Vagina (tissue), 2 donors: ENCODE measurements at regions not wholly inside any gene's neighbourhood (a gene's known extent, or its start where the extent isn't known, plus 50 kb on each side); places are given as distances from the start of the nearest gene placed in this dataset.

Source experiments
- DNase-seq, 2 donors: peaks; one replicate each; pipeline ENCODE4 v3.0.0-alpha.2; 2017; ENCODE audit errors: extremely low spot score in 2 of 2
- H3K27ac ChIP-seq: fragments of 200-600 bp; sonication (generic); one replicate; pipeline ENCODE4 v1.5.1; 2019
- H3K27me3 ChIP-seq: fragments of 200-600 bp; sonication (generic); one replicate; pipeline ENCODE4 v1.5.1; 2019
- H3K36me3 ChIP-seq, 2 donors: fragments of 200-600 bp; sonication (generic); one replicate each; pipeline ENCODE4 v1.5.1; 2017 to 2019
- H3K4me1 ChIP-seq: fragments of 200-600 bp; sonication (generic); one replicate; pipeline ENCODE4 v1.5.1; 2019
- H3K4me3 ChIP-seq, 2 donors: fragments of 200-600 bp; sonication (generic); 1 replicate in 1 of 2; 2 replicates in 1 of 2; pipeline ENCODE4 v1.5.1; 2016 to 2019
- H3K9me3 ChIP-seq: fragments of 200-600 bp; sonication (generic); one replicate; pipeline ENCODE4 v1.5.1; 2019
- CTCF ChIP-seq, 3 experiments: fragments of 450-650 bp in 2 of 3; fragments of 200-600 bp in 1 of 3; sonication (generic) in 1 of 3; IDR thresholded peaks; one replicate each; pipeline ENCODE4 v1.5.1; 2017 to 2019; ENCODE audit warnings: antibody characterized with exemption in 3 of 3, mild to moderate bottlenecking in 2 of 3, moderate library complexity in 2 of 3
- POLR2A ChIP-seq, 2 donors: fragments of 450-650 bp; IDR thresholded peaks; one replicate each; pipeline ENCODE4 v1.6.1; 2017; ENCODE audit warnings: antibody characterized with exemption in 2 of 2, mild to moderate bottlenecking in 2 of 2, moderate library complexity in 2 of 2
- POLR2AphosphoS5 ChIP-seq, 2 donors: sonication (generic); formaldehyde crosslinking; IDR thresholded peaks; one replicate each; pipeline ENCODE4 v1.9.0; 2017; ENCODE audit warnings: antibody characterized with exemption in 2 of 2, mild to moderate bottlenecking in 2 of 2, low read depth in 1 of 2; ENCODE audit not compliant: insufficient read depth in 1 of 2
- intact Hi-C: fragments of 100-400 bp; cut with DNase I; formaldehyde crosslinking; loops from one replicate; pipeline ENCODE4 v1.15.1; 2023

- H3K36me3 ChIP-seq = no peaks in the 10 kb centered on the region
- DNase-seq = no peak
- no peak overlapping the region for H3K4me3 ChIP-seq
- intact Hi-C loops = no loop called here
- H3K27ac ChIP-seq = no peak overlapping the region
- no peak for TF ChIP-seq POLR2AphosphoS5 (IDR thresholded peaks at IDR 0.05; ENCODE audit: insufficient read depth in 1 of 2, low read depth in 1 of 2)
- no peak for TF ChIP-seq POLR2A (IDR thresholded peaks at IDR 0.05)
- TF ChIP-seq CTCF (IDR thresholded peaks at IDR 0.05) = no peak
- no peaks in the 10 kb centered on the region for H3K27me3 ChIP-seq
- peaks cover 8% of the 10 kb centered on the region for H3K4me1 ChIP-seq
- no peaks in the 10 kb centered on the region for H3K9me3 ChIP-seq
Measured at GRCh38 chr3:64992530-64993285, 304.9 kb upstream of the ADAMTS9 start.

GRCh38 chr3:64988188-64988587 is 300.4 kb upstream of the ADAMTS9 start:
- no peaks in the 10 kb centered on the region for H3K27me3 ChIP-seq
- TF ChIP-seq CTCF (IDR thresholded peaks at IDR 0.05) (no peak), POLR2AphosphoS5 (IDR thresholded peaks at IDR 0.05; ENCODE audit: insufficient read depth in 1 of 2, low read depth in 1 of 2) (no peak), POLR2A (IDR thresholded peaks at IDR 0.05) (no peak)
- H3K4me3 ChIP-seq = no peak overlapping the region
- peaks cover 8% of the 10 kb centered on the region for H3K4me1 ChIP-seq
- H3K36me3 ChIP-seq = no peaks in the 10 kb centered on the region
- H3K27ac ChIP-seq = no peak overlapping the region
- intact Hi-C loops = no loop called here
- H3K9me3 ChIP-seq = no peaks in the 10 kb centered on the region
- DNase-seq = no peak

GRCh38 chr3:64987726-64988125 is 299.9 kb upstream of the ADAMTS9 start:
- H3K36me3 ChIP-seq = no peaks in the 10 kb centered on the region
- no peak for DNase-seq
- intact Hi-C loops = no loop called here
- no peaks in the 10 kb centered on the region for H3K9me3 ChIP-seq
- H3K4me3 ChIP-seq = no peak overlapping the region
- TF ChIP-seq CTCF (IDR thresholded peaks at IDR 0.05) = no peak
- no peak for TF ChIP-seq POLR2AphosphoS5 (IDR thresholded peaks at IDR 0.05; ENCODE audit: insufficient read depth in 1 of 2, low read depth in 1 of 2)
- no peak for TF ChIP-seq POLR2A (IDR thresholded peaks at IDR 0.05)
- H3K27ac ChIP-seq = no peak overlapping the region
- H3K4me1 ChIP-seq = peaks cover 6% of the 10 kb centered on the region
- no peaks in the 10 kb centered on the region for H3K27me3 ChIP-seq

- H3K9me3 ChIP-seq = no peaks in the 10 kb centered on the region
- TF ChIP-seq POLR2A (IDR thresholded peaks at IDR 0.05) (no peak), POLR2AphosphoS5 (IDR thresholded peaks at IDR 0.05; ENCODE audit: insufficient read depth in 1 of 2, low read depth in 1 of 2) (no peak), CTCF (IDR thresholded peaks at IDR 0.05) (no peak)
- no peak overlapping the region for H3K27ac ChIP-seq
- no peaks in the 10 kb centered on the region for H3K4me1 ChIP-seq
- H3K27me3 ChIP-seq = no peaks in the 10 kb centered on the region
- H3K36me3 ChIP-seq = no peaks in the 10 kb centered on the region
- no peak overlapping the region for H3K4me3 ChIP-seq
- intact Hi-C loops = no loop called here
- DNase-seq = no peak
Measured at GRCh38 chr3:64985072-64985471, 297.3 kb upstream of the ADAMTS9 start.

GRCh38 chr3:64983583-64984359 is 296.0 kb upstream of the ADAMTS9 start:
- TF ChIP-seq POLR2AphosphoS5 (IDR thresholded peaks at IDR 0.05; ENCODE audit: insufficient read depth in 1 of 2, low read depth in 1 of 2) (no peak), CTCF (IDR thresholded peaks at IDR 0.05) (no peak), POLR2A (IDR thresholded peaks at IDR 0.05) (no peak)
- Histone ChIP-seq H3K4me1 (no peaks in the 10 kb centered on the region), H3K9me3 (no peaks in the 10 kb centered on the region), H3K36me3 (no peaks in the 10 kb centered on the region), H3K4me3 (no peak overlapping the region), H3K27ac (no peak overlapping the region), H3K27me3 (no peaks in the 10 kb centered on the region)
- intact Hi-C loops = no loop called here
- DNase-seq = no peak
